Epithelial cell of proximal tubule (primary cell): ENCODE measurements at regions not wholly inside any gene's neighbourhood (a gene's known extent, or its start where the extent isn't known, plus 50 kb on each side); places are given as distances from the start of the nearest gene placed in this dataset.

Source experiments
- DNase-seq: peaks from one replicate; pipeline ENCODE4 v3.0.0-alpha.2; 2011; ENCODE audit warnings: low read depth
- H3K4me3 ChIP-seq: 2 replicates; pipeline ENCODE4 v1.5.1; 2011; ENCODE audit warnings: low read depth, mild to moderate bottlenecking, low read length
- CTCF ChIP-seq: conservative IDR thresholded peaks from 2 replicates; pipeline ENCODE4 v1.5.1; 2012; ENCODE audit warnings: low read depth, mild to moderate bottlenecking, low read length

- no peak overlapping the region for H3K4me3 ChIP-seq
Measured at GRCh38 chr12:58452546-58452945, 467.8 kb downstream of the LRIG3 start.

GRCh38 chr12:58453306-58453705, 467.0 kb downstream of the LRIG3 start:
- no peak for DNase-seq
- TF ChIP-seq CTCF, result no peak

More at GRCh38 chr12:58452546-58452945, 467.8 kb downstream of the LRIG3 start:
- TF ChIP-seq CTCF, result no peak
- no peak for DNase-seq

GRCh38 chr12:58455136-58455535, 465.2 kb downstream of the LRIG3 start:
- DNase-seq, result no peak
- no peak overlapping the region for H3K4me3 ChIP-seq
- TF ChIP-seq CTCF, result no peak

More at GRCh38 chr12:58453306-58453705, 467.0 kb downstream of the LRIG3 start:
- no peak overlapping the region for H3K4me3 ChIP-seq

GRCh38 chr12:58458102-58458501, 462.2 kb downstream of the LRIG3 start:
- no peak for DNase-seq
- H3K4me3 ChIP-seq, result no peak overlapping the region
- no peak for TF ChIP-seq CTCF

- DNase-seq, result no peak
- H3K4me3 ChIP-seq, result no peak overlapping the region
- TF ChIP-seq CTCF, result no peak
Measured at GRCh38 chr12:58459191-58459590, 461.1 kb downstream of the LRIG3 start.

GRCh38 chr12:58463051-58463450, 457.3 kb downstream of the LRIG3 start:
- no peak for DNase-seq
- H3K4me3 ChIP-seq, result no peak overlapping the region
- TF ChIP-seq CTCF, result no peak

GRCh38 chr12:58465418-58465817, 454.9 kb downstream of the LRIG3 start:
- no peak for DNase-seq
- H3K4me3 ChIP-seq, result no peak overlapping the region
- no peak for TF ChIP-seq CTCF
